OCI-LY7 (cell line): ENCODE measurements at regions not wholly inside any gene's neighbourhood (a gene's known extent, or its start where the extent isn't known, plus 50 kb on each side); places are given as distances from the start of the nearest gene placed in this dataset.

ENCODE experiments used
- BruUV-seq: library from RNA; stranded (reverse); fragments of 400-500 nt; replicated peaks from 2 replicates; lab custom pipeline; 2021; lab: Mats Ljungman, UMichigan
- CTCF ChIA-PET: fragments of 300-600 bp; sonication (Branson Sonifier 250); formaldehyde crosslinking; loops from one replicate; lab custom pipeline; 2022; ENCODE audit warnings: antibody characterized with exemption; ENCODE audit not compliant: unreplicated experiment; lab: Charles Lee
- POLR2A ChIA-PET: fragments of 300-600 bp; sonication (Branson Sonifier 250); formaldehyde crosslinking; loops from one replicate; lab custom pipeline; 2022; ENCODE audit warnings: antibody characterized with exemption; lab: Charles Lee
- DNase-seq: peaks from one replicate; pipeline ENCODE4 v3.0.0-alpha.2; 2015; ENCODE audit warnings: low spot score
- H2AFZ ChIP-seq: fragments of 200-600 bp; sonication (generic), shearing (Covaris generic); 2 replicates; pipeline ENCODE4 v1.6.1; 2014; ENCODE audit warnings: mild to moderate bottlenecking, antibody characterized with exemption, low read length, moderate library complexity
- H3K27ac ChIP-seq: fragments of 200-600 bp; sonication (generic); 2 replicates; pipeline ENCODE4 v1.5.1; 2014; ENCODE audit warnings: mixed run types, low read depth, mild to moderate bottlenecking, moderate library complexity, low read length, inconsistent platforms; ENCODE audit not compliant: poor library complexity, severe bottlenecking
- H3K36me3 ChIP-seq: fragments of 200-600 bp; sonication (generic); 2 replicates; pipeline ENCODE4 v1.6.1; 2014; ENCODE audit warnings: mild to moderate bottlenecking, antibody characterized with exemption, low read length, moderate library complexity, mixed read lengths; ENCODE audit not compliant: insufficient read depth
- H3K4me1 ChIP-seq: fragments of 200-600 bp; sonication (generic); 2 replicates; pipeline ENCODE4 v1.5.1; 2014; ENCODE audit warnings: mild to moderate bottlenecking, low read length; ENCODE audit not compliant: insufficient read depth, poor library complexity, severe bottlenecking
- H3K4me2 ChIP-seq: fragments of 200-600 bp; sonication (generic); 2 replicates; pipeline ENCODE4 v1.6.1; 2014; ENCODE audit warnings: mild to moderate bottlenecking, low read length
- H3K4me3 ChIP-seq: fragments of 200-600 bp; sonication (generic); 2 replicates; pipeline ENCODE4 v1.5.1; 2014; ENCODE audit warnings: mild to moderate bottlenecking, low read depth, low read length; ENCODE audit not compliant: poor library complexity, severe bottlenecking
- H3K79me2 ChIP-seq: fragments of 200-600 bp; sonication (generic); 2 replicates; pipeline ENCODE4 v1.6.1; 2016; ENCODE audit warnings: low read depth, mild to moderate bottlenecking, low read length, moderate library complexity, mixed read lengths; ENCODE audit not compliant: insufficient read depth
- H3K9me2 ChIP-seq: fragments of 200-600 bp; sonication (generic); 2 replicates; pipeline ENCODE4 v1.6.1; 2016; ENCODE audit warnings: mild to moderate bottlenecking, low read length, mixed read lengths; ENCODE audit not compliant: insufficient read depth
- H3K9me3 ChIP-seq: fragments of 200-600 bp; sonication (generic); 2 replicates; pipeline ENCODE4 v1.6.1; 2014; ENCODE audit warnings: mild to moderate bottlenecking, mixed run types, low read length, mixed read lengths
- H4K20me1 ChIP-seq: fragments of 200-600 bp; sonication (generic); 2 replicates; pipeline ENCODE4 v1.6.1; 2014; ENCODE audit warnings: mild to moderate bottlenecking, antibody characterized with exemption, low read length, moderate library complexity, mixed read lengths; ENCODE audit not compliant: insufficient read depth
- CTCF ChIP-seq: fragments of 200-600 bp; sonication (generic); conservative IDR thresholded peaks from 2 replicates; pipeline ENCODE4 v1.5.1; 2014; ENCODE audit warnings: mild to moderate bottlenecking, antibody characterized with exemption, low read length, moderate library complexity, mixed read lengths
- EZH2phosphoT487 ChIP-seq: fragments of 200-600 bp; sonication (generic); IDR thresholded peaks from 2 replicates; pipeline ENCODE4 v1.6.1; 2018; ENCODE audit warnings: low read depth, borderline replicate concordance, mild to moderate bottlenecking, mixed run types, antibody characterized with exemption, low read length, moderate library complexity, mixed read lengths
- intact Hi-C: fragments of 100-400 bp; cut with micrococcal nuclease; formaldehyde crosslinking; loops from one replicate; pipeline ENCODE4 v1.10.0; 2022; ENCODE audit not compliant: unreplicated experiment

DNA sequence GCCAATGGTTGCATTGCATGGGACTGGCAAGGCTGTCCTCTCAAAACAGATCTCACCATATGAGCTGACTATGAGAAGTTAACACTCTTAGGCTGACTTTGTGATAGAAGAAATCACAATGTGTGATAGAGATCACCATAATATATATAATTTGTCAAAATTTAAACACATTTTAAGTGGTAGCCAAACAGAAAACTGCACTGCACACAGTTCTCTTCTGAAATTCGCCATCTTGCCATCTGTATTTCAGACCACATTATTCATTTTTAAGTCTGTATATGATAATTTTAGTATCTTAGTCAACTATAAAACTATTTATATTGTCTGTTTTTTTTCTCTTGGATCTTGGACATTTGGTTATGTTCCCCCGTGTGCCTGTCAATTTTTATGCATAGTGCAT lies 374.7 kb downstream of the AJAP1 start:
- Histone ChIP-seq H3K27ac (no peak overlapping the region), H3K9me2 (no peaks in the 10 kb centered on the region), H3K79me2 (no peaks in the 10 kb centered on the region), H2AFZ (no peak overlapping the region), H3K9me3 (no peaks in the 10 kb centered on the region), H3K4me2 (no peak overlapping the region), H3K36me3 (no peaks in the 10 kb centered on the region), H3K4me3 (no peak overlapping the region), H3K4me1 (no peaks in the 10 kb centered on the region), H4K20me1 (no peaks in the 10 kb centered on the region)
- no peak for DNase-seq
- no peak for TF ChIP-seq CTCF
- no peak for TF ChIP-seq EZH2phosphoT487
- ChIA-PET CTCF (no interaction called here), POLR2A (interaction anchor here (0.7 kb wide), 1 partner anchor 372 kb away, joined by 3 read pairs; no protein-coding TSS in a partner anchor)
- intact Hi-C loops: no loop called here
- BruUV-seq: no TSS peak

GRCh38 chr1:5012249-5012648 lies 357.8 kb downstream of the AJAP1 start:
- H3K4me3 ChIP-seq: no peak overlapping the region
- DNase-seq: no peak
- TF ChIP-seq EZH2phosphoT487 (no peak), CTCF (no peak)
- BruUV-seq: no TSS peak
- no peak overlapping the region for H3K27ac ChIP-seq
- H2AFZ ChIP-seq: no peak overlapping the region
- no peaks in the 10 kb centered on the region for H3K9me2 ChIP-seq
- POLR2A ChIA-PET: interaction anchor here (0.7 to 1.0 kb wide), 2 partner anchors 54 to 259 kb away, joined by 3 read pairs; no protein-coding TSS in a partner anchor
- CTCF ChIA-PET: no interaction called here
- intact Hi-C loops: no loop called here
- H3K79me2 ChIP-seq: no peaks in the 10 kb centered on the region
- no peaks in the 10 kb centered on the region for H3K36me3 ChIP-seq
- H3K4me2 ChIP-seq: no peak overlapping the region
- no peaks in the 10 kb centered on the region for H4K20me1 ChIP-seq
- H3K4me1 ChIP-seq: no peaks in the 10 kb centered on the region
- H3K9me3 ChIP-seq: no peaks in the 10 kb centered on the region

DNA sequence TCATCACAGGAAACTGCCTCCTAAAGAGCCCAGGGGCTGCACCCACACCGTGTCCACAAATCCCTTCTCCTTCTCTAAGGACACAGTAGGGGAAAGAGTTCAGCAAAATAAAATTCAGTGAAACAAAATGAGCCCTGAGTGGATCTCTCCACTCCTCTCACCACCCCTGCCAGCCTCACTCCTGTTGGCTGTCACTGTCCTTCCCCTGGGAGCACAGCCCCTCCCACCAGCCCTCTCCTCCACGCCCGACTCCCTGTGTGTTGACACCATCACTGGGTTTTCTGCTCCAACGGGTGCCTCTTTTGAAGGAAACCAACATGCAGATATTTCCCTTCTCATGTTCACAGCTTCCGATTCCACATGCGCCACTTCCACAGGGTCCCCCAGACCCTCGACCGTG lies 356.2 kb downstream of the AJAP1 start:
- H3K36me3 ChIP-seq: no peaks in the 10 kb centered on the region
- no peak overlapping the region for H2AFZ ChIP-seq
- DNase-seq: no peak
- intact Hi-C loops: no loop called here
- no peak overlapping the region for H3K4me3 ChIP-seq
- TF ChIP-seq CTCF (no peak), EZH2phosphoT487 (no peak)
- H3K79me2 ChIP-seq: no peaks in the 10 kb centered on the region
- H4K20me1 ChIP-seq: no peaks in the 10 kb centered on the region
- ChIA-PET CTCF (no interaction called here), POLR2A (interaction anchor here (0.7 kb wide), 1 partner anchor 770 kb away, joined by 3 read pairs; no protein-coding TSS in a partner anchor)
- no peak overlapping the region for H3K4me2 ChIP-seq
- BruUV-seq: no TSS peak
- no peak overlapping the region for H3K27ac ChIP-seq
- H3K4me1 ChIP-seq: no peaks in the 10 kb centered on the region
- H3K9me2 ChIP-seq: no peaks in the 10 kb centered on the region
- H3K9me3 ChIP-seq: no peaks in the 10 kb centered on the region
